NCI-H1417 (cell line): ENCODE measurements at regions not wholly inside any gene's neighbourhood (a gene's known extent, or its start where the extent isn't known, plus 50 kb on each side); places are given as distances from the start of the nearest gene placed in this dataset.
A peak's percentile ranks its signal among the peaks of the same experiment; 100 is the strongest.

Experiments used
- DNase-seq, 3 experiments: peaks; one replicate each; lab custom pipeline; 2025; lab: John Stamatoyannopoulos, UW

GRCh38 chr4:159444678-159445077 is 341.8 kb downstream of the RAPGEF2 start:
- no peak for DNase-seq

- no peak for DNase-seq
Measured at GRCh38 chr4:159445692-159446091, 342.8 kb downstream of the RAPGEF2 start.

DNA sequence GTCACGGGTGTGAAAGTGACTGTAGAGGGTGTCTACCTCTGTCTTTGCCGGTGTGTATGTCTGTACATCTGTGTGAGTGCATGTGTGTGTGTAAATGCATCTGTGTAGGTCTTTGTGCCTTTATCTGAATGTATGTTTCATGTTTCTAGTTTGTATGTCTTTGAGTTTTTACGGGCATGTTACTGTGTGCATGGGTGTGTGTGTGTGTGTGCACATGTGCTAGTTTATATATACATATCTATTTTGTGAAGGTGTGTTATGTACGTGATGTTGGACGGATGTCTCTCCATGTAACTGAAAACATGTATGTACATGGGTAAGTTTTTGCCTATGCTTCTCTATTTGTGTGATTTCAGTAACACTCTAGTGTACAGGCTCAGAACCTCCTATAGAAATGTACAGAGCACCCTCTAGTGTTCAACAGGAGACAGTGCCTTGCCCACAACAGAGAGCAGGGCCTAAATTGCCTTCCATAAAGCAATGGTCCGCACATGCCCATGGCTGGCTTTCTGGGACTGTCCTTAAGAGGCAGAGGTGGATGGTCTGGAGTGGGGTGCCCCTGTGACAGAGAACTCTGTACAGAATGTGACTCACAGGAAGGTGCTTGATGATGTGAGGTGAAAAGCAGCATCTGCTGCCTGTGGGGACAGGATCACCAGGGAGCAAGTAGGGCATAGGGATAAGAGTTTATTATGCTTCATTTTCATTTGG is 343.5 kb downstream of the RAPGEF2 start:
- DNase-seq, result peak; percentile 20 to 75 (median 39)

- no peak for DNase-seq
Measured at GRCh38 chr4:159447296-159447695, 344.4 kb downstream of the RAPGEF2 start.

DNA sequence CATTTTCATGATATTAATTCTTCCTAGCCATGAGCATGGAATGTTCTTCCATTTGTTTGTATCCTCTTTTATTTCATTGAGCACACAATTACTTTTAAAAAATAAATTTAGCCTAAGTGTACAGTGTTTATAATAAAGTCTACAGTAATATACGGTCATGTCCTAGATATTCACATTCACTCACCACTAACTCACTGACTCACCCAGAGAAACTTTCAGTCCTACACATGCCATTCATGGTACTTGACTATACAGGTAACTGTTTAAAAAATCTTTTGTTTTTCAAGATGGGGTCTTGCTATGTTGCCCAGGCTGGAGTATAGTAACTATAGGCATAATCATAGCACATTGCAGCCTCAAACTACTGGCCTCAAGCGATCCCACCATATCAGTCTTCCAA is 348.1 kb downstream of the RAPGEF2 start:
- DNase-seq, result no peak

- DNase-seq, result peak; percentile 1 to 65 (median 40)
Measured at GRCh38 chr4:159455675-159456237, 352.9 kb downstream of the RAPGEF2 start.

- no peak for DNase-seq
Measured at GRCh38 chr4:159460371-159460770, 357.5 kb downstream of the RAPGEF2 start.

GRCh38 chr4:159463235-159463634 is 360.4 kb downstream of the RAPGEF2 start:
- DNase-seq, result no peak

DNA sequence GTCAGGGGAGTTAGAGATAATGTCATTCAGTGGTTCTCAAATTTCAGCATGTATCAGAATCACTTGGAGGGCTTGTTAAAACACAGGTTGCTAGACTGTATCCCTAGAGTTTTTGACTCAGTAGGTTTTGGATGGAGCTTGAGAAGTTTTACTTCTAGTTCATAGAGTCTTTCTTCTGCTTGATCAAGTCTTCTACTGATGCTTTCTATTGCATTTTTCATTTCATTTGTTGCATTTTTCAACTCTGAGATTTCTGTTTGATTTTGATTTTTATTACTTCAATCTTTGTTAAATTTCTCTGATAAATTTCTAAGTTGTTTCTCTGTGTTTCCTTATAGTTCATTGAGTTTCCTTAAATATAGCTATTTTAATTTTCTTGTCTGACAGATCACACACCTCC is 361.4 kb downstream of the RAPGEF2 start:
- DNase-seq, result no peak

DNA sequence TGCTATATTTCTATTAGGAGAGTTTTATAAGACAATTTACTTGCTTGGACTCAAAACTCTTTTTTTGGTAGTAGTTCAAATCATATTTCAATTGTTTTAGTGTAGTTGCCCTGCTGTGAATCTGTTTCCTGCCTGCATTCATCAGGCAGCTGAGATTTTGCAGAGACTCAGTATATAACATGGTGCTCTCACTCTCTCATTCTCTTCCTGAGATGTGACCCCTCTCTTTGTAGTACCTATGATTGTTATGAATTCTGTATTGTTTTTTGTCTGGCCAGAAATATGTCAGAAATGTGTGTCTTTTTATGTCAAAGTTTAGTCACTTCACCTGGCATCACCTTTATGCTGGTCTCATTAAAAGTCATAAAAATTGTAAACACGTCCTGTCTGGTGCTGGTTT is 374.0 kb downstream of the RAPGEF2 start:
- no peak for DNase-seq

DNA sequence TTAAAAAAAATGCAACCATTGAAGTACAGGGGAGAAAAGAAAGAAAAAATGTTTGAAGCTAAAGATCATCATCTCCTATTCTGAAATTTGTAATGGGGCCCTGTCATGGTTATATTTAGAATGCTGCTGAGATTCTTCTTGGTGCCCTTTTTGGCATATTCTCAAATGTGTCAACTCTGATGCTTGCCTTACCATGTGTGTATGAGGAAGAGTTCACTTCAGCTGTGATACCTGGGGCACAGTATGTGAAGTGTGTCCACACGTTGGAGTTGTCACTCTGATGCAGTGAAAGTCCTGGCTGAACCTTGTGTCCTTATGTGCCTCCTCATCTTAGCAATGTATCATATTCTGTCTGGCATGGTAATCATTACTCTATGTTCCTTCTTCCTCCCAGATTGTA is 377.9 kb downstream of the RAPGEF2 start:
- DNase-seq, result no peak

GRCh38 chr4:159481936-159482335 is 379.1 kb downstream of the RAPGEF2 start:
- no peak for DNase-seq

DNA sequence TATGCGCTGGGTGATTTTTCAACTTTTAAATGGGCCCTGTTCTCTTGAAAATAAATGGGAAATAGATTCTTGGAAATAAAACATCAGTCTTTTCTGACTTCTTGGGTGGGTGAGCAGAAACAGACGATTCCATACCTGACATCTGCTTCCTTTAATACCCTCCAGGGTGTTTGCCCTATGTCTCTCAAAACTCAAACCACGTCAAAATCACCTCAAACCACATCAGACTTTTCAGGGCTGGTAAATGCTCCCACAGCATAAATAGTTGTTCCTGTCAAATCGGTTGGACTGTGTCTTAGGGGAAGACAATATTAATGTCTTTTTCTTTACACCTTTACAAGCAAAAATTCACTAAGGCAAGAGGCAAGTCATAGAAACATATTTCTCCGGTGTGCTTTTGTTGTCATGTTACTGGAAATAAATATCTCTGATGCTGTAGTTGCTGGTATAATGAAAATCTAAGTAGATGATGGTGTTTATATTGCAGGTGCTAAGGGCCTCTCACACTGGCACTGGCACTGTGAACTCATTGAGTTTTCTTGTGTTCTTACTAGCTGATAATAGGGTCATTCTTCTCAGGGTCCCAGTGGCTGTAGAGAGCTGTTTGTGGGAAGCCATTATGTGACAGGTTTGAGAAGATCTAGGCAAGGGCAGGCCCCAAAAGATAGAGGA is 380.4 kb downstream of the RAPGEF2 start:
- DNase-seq, result no peak

DNA sequence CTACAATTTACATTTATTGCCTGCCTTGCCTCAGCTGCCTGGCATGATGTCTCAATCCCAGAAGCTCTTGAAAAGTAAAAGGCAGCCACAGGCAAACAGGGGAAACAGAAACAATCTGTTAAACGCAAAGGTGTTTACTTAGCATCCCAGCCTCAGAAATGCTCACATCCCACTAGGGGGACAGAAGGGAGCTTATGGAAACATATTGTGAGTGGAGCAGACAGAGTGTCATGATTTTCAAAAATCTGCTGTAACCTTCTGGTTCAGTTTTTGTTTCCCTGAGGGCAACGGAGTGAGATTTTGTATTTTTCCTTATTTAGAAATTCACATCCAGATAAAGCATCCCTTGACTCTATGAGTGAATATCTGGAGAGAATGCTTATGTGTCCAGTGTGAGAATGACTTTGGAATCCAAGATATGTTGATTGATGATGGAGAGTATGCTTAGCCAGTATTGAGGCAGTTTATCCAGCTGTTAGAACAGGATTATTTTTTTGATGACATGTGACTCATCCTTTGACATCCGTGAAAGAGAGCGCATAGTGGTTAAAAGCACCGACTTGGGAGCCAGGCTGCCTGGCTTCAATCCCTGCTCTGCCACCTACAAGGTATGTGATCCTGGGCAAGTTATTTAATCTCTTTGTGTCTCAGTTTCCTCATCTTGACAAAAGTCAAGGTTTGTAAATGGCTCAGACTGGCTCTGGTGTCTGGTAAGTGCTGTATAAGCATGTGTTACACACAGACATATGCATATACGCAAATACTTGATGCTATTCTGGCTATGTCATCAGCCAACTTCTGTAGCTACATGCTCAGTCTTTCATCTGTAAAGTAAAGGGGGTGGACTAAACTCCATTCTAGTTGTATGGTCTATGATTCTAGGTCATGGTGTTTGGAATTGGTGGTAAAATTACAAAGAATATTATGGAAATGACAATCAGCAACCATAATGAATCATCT is 381.2 kb downstream of the RAPGEF2 start:
- DNase-seq, result peak in 2 of 3 experiments; percentile 17 to 60

- DNase-seq, result no peak
Measured at GRCh38 chr4:159484864-159485263, 382.0 kb downstream of the RAPGEF2 start.

GRCh38 chr4:159487284-159487747 is 384.4 kb downstream of the RAPGEF2 start:
- peak; percentile 3 to 88 (median 47) for DNase-seq

GRCh38 chr4:159489646-159490045 is 386.8 kb downstream of the RAPGEF2 start:
- no peak for DNase-seq

DNA sequence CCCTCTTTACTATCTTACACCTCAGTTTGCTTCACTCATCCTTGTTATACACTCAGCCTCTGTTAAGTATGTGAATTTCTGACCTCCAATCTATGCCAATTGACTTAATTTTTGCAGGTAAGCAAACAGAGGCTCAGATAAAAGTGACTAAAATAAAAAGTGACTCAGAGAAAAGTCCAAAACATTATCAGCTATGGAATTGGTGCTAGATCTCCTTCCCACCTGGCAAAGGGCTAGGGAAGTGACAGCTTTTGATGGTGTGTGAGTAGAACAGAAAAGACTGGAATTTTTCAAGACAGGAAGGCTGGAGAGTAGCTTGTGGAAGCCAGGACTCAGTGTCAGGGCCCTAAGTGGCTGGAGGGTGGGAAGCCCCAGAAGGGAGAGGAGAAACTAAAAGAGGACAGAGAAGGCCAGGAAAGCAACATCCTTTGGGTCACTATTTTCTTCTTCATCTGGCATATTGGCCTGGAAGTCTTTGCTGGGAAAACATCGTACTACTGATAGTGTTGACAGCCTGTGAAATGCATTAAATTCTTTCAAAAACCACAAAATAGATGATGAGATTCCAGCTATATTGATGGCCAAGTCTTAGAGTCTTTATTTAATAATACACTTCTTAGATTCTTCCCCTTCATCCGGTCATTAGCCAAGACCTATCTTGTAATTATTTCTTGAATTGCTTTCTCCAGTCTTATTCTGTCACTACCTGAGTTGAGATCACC is 392.8 kb downstream of the RAPGEF2 start:
- no peak for DNase-seq

DNA sequence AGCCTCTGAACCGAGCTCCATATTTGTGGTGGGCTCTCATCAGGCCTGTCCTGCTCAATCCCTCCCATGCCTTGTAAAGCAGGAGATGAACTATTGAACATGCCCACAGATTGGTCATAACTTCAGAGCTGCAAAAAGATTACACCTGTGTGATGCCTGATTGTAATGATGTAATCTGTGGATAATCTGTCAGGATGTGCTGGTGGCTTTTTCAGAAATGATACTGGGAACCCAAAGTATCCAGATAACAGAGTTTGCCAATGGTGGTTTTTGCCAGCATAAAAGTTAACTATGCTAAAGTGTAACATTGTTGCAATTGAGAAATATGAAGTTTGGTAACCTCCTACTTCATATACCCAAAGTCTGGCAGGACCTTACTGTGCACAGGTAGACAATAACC is 393.4 kb downstream of the RAPGEF2 start:
- no peak for DNase-seq

DNA sequence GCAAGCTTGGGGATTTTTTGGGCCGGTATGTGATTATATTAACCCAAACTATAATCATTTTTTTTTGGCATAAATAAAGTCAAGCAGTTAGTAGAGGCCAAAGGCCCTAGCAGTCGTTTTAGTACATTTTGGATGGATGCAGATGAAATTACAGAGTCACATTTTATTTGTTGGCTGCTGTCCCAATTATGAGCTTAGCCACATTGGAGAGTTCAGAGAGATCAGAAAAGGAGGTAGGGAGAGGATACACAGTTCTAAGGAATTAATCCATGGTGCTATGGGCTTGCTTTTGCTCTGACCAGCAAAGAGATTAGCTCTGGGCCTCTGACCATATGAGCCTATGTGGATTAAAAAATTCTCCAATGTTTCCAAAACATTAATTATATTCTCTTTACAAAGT is 395.1 kb downstream of the RAPGEF2 start:
- no peak for DNase-seq

GRCh38 chr4:159498446-159499115 is 395.7 kb downstream of the RAPGEF2 start:
- no peak for DNase-seq
